Fibroblast of skin of right biceps (primary cell): ENCODE measurements at regions not wholly inside any gene's neighbourhood (a gene's known extent, or its start where the extent isn't known, plus 50 kb on each side); places are given as distances from the start of the nearest gene placed in this dataset.

Experiments used
- DNase-seq: peaks from one replicate; pipeline ENCODE4 v3.0.0-alpha.2; 2013

GRCh38 chr3:118406562-118406961 lies 628.1 kb downstream of the IGSF11 start:
- DNase-seq: no peak

DNA sequence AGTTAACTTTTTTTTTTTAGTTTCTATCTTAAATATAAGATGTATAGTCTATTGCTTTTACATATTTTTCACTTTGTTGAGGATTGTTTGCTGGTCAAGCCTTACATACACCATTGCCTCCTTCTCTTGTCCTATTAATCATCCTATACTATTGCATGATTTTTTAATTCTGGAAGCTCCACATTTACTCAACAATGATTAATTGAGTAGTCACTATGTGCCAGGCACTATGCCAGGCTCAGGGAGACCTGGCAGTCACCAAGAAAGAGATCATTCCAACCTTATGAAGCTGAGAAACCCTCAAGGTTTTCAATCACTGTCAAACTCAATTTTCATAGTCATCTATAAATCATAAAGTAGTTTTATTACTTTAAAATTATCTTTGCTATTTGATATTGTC lies 626.2 kb downstream of the IGSF11 start:
- no peak for DNase-seq

DNA sequence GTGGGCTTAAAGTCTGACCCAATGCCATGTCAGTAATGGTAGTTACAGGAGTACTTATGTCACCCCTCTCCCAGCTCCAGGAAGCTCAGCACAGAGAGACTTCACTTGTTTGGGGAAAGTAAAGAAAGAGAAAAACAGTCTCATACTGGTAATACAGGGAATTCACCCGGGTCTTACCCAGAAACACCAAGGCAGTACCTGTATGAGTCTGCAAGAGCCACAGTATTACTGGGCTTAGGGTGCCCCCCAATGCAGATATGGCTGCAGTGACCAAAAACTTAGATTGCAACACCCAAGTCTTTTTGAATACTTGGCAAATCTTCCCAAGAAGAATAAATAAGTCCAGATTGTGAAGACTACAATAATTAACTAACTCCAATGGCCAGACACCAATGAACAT lies 622.1 kb downstream of the IGSF11 start:
- no peak for DNase-seq

- DNase-seq: no peak
These were observed 609.3 kb downstream of the IGSF11 start for GRCh38 chr3:118425272-118425837.

GRCh38 chr3:118433825-118434224 lies 600.8 kb downstream of the IGSF11 start:
- no peak for DNase-seq

GRCh38 chr3:118435851-118436350 lies 598.7 kb downstream of the IGSF11 start:
- no peak for DNase-seq

- no peak for DNase-seq
These were observed 597.9 kb downstream of the IGSF11 start for GRCh38 chr3:118436697-118437262.

DNA sequence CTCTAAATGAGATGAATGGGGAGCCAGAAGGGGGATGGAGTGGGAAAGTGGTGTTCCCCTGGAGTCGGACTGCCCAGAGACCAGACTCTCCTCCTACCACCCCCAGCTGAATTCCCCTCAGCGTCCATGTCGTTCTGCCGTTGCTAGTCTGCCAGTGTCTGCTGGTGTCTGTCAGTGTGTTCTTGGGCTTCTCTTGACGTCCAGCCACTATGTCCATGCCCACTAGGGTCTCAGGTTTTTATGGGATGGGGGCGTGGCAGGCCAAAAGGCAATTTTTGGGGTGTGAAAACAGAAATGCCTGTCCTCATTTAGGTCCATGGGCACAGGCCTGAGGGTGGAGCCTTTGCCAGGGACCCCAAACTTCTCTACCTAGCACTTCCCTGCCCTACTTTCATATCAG lies 589.6 kb downstream of the IGSF11 start:
- DNase-seq: no peak

DNA sequence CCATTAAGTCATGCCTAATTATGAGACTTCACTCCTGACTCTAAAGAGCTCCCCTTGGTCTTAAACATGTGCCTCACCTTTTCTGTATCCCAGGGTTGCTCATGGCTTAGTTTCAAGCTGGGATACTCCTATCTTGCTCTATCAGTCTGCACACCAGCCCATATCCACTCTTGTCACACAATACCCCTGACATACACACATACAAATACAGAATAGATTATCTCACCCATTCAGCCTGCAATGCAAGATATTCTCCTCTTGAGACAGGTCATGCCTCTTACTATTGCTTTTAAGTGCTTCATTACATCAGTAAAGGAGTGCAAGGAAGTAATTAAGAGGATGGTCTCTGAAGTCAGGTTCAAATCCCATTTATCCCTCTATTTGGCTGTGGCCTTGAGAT lies 587.3 kb downstream of the IGSF11 start:
- no peak for DNase-seq

DNA sequence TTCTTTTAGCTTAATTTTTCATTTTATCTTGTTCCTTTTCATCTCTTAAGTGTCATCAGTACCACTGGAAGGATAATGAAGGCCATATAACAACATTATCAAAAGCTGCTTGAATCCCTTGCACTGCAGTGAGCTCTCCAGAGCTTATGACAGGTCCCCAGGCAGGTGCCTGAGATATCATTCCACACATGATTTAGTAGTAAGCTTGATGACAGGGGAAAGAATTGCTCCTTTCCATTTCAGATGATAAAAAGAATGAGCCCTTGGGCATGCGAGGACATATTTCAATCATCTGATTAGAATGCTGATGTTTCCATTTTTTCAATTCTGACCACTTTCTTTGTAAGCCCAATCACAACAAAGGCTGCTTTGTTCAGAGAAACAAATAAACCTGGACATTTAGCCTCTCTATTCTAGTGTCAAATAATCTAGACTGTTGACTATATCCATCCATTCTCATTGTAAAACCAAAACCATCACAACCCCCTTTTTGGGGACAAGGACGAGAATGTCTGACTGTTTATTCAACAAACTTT lies 567.8 kb downstream of the IGSF11 start:
- DNase-seq: no peak

DNA sequence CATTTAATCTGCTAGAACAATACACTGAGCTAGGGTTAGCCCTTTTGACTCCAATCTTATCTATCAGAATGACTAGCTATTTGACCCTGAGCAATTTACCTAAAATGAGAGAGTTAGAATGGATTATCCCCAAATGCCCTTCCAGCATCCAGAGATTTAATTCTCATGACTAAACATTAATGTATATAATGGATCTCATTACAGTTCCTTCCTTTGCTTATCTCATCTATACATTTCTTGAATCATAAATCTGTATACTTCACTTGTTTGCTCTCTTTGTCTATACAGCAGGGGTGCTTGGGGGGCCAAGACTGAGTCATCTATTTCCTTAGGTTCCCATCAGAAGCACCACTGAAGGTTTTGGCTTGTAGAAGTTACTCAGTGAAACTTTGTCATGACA lies 565.8 kb downstream of the IGSF11 start:
- no peak for DNase-seq

- no peak for DNase-seq
These were observed 562.1 kb downstream of the IGSF11 start for GRCh38 chr3:118472586-118472985.

DNA sequence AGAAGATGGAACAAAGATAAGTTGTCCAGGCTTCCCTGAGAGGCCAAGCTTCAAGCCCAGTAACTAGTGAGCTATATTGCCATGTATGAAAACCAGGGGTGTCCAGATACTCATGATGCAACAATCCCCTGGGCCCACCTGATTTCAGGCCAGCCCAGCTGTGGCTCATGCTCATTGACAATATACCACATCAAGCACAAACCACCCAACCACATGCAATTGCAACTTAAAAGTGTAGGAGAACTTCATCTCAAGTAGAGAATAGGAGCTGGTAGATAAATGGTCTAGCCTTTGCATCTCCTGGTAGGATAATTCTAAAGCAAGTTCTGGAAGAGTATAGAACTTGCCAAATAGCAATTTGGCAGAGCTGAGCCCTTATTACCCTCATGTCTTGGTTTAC lies 561.3 kb downstream of the IGSF11 start:
- no peak for DNase-seq

DNA sequence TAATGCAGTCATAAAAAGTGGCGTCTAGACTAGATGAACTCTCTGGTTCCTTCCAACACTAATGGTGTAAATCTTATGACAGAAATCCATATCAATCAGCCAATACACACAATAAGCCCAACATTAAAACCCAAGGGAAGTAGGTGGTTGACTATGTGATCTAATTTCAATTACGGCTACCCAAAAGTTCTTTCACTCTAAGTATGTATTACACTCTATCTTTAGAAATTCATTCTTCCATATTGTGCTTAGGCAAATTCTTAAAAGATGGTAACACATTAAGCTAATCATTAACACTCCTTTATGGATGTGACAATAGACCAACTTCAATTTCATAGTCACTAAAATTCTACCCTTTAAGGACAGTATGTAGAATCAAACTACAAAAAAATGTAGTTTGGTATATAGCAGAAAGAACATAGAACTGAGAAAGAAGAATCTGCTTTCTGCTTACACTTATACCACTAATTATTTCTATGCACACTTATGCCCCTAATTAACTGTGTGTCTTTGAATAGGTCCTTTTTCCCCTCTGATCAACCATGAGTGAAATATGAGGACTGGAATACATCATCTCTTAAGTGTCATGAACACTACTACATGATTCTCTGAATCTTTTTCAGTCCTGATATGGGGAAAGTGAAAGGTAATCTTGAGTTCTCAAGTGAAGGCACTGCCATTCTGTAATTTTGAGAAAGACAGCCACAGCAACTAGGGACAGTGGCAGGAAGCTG lies 557.6 kb downstream of the IGSF11 start:
- DNase-seq: no peak

DNA sequence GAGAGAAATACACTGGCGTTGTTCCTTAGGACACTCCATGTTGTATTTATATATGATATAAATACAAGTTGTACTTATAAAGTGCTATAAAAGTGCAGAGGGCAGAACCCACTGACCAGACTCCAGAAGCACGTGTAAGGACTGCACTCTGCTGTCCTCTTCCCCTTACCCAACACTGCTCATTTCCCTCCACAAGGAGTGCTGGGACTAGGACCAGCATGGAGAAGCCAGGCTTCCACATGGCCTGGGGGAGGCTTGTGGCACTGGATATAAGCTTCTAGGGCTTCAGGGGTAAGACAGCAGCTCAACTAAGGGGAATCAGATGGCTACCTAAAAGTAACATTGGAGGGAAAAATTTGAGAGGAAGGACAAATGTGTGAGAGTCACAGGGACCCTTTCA lies 556.9 kb downstream of the IGSF11 start:
- no peak for DNase-seq

- no peak for DNase-seq
These were observed 555.9 kb downstream of the IGSF11 start for GRCh38 chr3:118478706-118479276.

DNA sequence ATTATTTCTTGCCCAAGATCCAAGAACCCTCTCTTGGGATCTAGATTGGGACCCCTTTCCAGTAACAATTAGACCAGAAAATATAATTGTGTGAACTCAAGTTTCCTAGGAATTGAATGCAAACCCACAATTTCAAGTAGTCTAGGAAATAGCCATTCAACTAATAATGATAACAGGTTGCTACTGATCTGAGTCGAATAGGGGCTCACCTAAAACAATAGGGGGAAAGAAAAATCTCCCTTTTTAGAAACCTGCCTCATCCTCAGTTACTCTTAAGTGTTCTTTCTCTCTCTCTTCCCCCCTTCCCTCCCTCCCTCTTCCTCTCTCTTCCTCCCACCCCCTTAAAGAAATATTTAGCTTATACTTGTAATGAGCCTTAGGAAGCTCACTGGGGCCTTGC lies 555.3 kb downstream of the IGSF11 start:
- no peak for DNase-seq

- no peak for DNase-seq
These were observed 554.4 kb downstream of the IGSF11 start for GRCh38 chr3:118480101-118480860.

GRCh38 chr3:118485693-118486092 lies 549.0 kb downstream of the IGSF11 start:
- no peak for DNase-seq

GRCh38 chr3:118487734-118488133 lies 546.9 kb downstream of the IGSF11 start:
- DNase-seq: no peak

- no peak for DNase-seq
These were observed 545.9 kb downstream of the IGSF11 start for GRCh38 chr3:118488732-118489131.

DNA sequence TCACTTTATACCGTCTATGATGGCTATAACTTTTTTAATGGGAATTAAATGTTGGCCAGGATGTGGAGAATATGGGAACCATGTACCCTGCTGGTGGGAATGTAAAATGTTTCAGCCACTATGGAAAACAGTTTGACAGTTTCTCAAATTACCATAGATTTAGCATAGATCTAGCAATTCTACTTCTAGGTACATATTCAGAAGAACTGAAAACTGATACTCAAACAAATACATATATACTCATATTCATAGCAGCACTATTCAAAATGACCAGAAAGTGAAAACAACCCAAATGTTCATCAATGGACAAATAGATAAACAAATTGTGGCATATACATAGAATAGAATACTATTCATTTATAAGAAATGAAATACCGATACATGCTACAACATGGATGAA lies 539.4 kb downstream of the IGSF11 start:
- no peak for DNase-seq

DNA sequence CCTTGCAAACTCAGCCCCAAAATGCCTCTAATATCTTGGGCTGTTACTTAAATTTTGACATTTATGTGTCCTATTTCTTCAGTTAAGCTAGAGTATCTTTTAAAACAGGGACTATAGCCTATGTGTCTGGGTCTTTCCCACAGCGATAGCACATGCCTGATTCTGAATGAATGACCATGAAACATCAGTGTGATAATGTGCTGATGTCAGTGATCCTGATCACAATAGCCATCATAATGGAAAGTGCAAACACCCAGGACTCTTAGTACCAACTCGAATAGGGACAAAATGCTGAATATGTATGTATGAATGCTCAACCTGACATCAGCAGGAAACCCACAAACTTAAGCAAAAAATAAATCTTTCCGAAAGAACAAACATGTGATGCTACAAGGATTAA lies 537.4 kb downstream of the IGSF11 start:
- DNase-seq: no peak
